ENCODE measurements at regions not wholly inside any gene's neighbourhood (a gene's known extent, or its start where the extent isn't known, plus 50 kb on each side); places are given as distances from the start of the nearest gene placed in this dataset.

DNA sequence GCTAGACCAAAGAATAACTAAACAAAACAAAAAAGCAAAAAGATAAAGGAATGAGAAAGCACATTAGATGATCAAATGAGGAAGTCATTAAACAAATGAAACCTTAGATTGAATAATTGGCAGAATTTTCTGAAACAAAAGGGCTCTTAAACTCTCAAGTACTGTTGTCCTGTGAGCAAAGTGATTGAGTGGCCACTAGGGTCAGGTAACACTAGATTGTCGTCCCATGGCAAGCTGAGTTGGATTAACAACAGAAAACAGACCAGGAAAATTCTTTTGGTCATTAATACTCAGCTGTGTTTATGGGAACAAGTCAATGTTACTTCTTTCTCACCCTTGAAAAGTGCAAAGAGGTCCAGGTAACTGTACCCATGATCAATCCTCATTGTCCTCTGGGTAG lies 81.6 kb upstream of the MRPS30 start:
- TF ChIP-seq, protein P1, sequence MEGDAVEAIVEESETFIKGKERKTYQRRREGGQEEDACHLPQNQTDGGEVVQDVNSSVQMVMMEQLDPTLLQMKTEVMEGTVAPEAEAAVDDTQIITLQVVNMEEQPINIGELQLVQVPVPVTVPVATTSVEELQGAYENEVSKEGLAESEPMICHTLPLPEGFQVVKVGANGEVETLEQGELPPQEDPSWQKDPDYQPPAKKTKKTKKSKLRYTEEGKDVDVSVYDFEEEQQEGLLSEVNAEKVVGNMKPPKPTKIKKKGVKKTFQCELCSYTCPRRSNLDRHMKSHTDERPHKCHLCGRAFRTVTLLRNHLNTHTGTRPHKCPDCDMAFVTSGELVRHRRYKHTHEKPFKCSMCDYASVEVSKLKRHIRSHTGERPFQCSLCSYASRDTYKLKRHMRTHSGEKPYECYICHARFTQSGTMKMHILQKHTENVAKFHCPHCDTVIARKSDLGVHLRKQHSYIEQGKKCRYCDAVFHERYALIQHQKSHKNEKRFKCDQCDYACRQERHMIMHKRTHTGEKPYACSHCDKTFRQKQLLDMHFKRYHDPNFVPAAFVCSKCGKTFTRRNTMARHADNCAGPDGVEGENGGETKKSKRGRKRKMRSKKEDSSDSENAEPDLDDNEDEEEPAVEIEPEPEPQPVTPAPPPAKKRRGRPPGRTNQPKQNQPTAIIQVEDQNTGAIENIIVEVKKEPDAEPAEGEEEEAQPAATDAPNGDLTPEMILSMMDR (IDR thresholded peaks at IDR 0.05): no peak
- TF ChIP-seq POLR2AphosphoS5 (IDR thresholded peaks at IDR 0.05): no peak
- TF ChIP-seq POLR2A (IDR thresholded peaks at IDR 0.05; ENCODE audit: low read depth): no peak
- no peak for TF ChIP-seq EP300 (IDR thresholded peaks at IDR 0.05)

Measured in esophagus muscularis mucosa (tissue), 4 donors.